Neural cell (in vitro differentiated cells): ENCODE measurements at regions not wholly inside any gene's neighbourhood (a gene's known extent, or its start where the extent isn't known, plus 50 kb on each side); places are given as distances from the start of the nearest gene placed in this dataset.

ENCODE experiments used
- H2AFZ ChIP-seq: fragments of 200-600, 300-800 bp; sonication (generic), shearing (Covaris generic); 2 replicates; pipeline ENCODE4 v1.6.0; 2014; ENCODE audit warnings: low read depth, mild to moderate bottlenecking, antibody characterized with exemption, low read length, moderate library complexity
- H3F3A ChIP-seq: fragments of 200-600 bp; shearing (Covaris generic); 2 replicates; pipeline ENCODE4 v1.6.1; 2016; ENCODE audit warnings: mild to moderate bottlenecking, moderate library complexity, mixed read lengths, antibody characterized with exemption, low read length; ENCODE audit not compliant: insufficient read depth, poor library complexity, severe bottlenecking
- H3K27ac ChIP-seq: fragments of 200-600, 300-800 bp; sonication (generic), shearing (Covaris generic); 2 replicates; pipeline ENCODE4 v1.5.1; 2014; ENCODE audit warnings: mild to moderate bottlenecking, low read length, moderate library complexity
- H3K27me3 ChIP-seq: fragments of 300-800, 200-600 bp; sonication (generic), shearing (Covaris generic); 2 replicates; pipeline ENCODE4 v1.6.0; 2014; ENCODE audit warnings: mild to moderate bottlenecking, low read depth, low read length, moderate library complexity; ENCODE audit not compliant: insufficient read depth
- H3K36me3 ChIP-seq: fragments of 300-800, 200-600 bp; sonication (generic), shearing (Covaris generic); 2 replicates; pipeline ENCODE4 v1.5.1; 2014; ENCODE audit warnings: mild to moderate bottlenecking, antibody characterized with exemption, low read length, moderate library complexity; ENCODE audit not compliant: insufficient read depth
- H3K4me2 ChIP-seq: fragments of 300-800, 200-600 bp; sonication (generic), shearing (Covaris generic); 2 replicates; pipeline ENCODE4 v1.6.0; 2014; ENCODE audit warnings: mild to moderate bottlenecking, low read length
- H3K4me3 ChIP-seq: fragments of 300-800, 200-600 bp; sonication (generic), shearing (Covaris generic); 2 replicates; pipeline ENCODE4 v1.5.1; 2014; ENCODE audit warnings: mild to moderate bottlenecking, low read length, moderate library complexity
- H3K79me2 ChIP-seq: fragments of 200-600 bp; shearing (Covaris generic); replicated peaks from 2 replicates; pipeline ENCODE4 v1.6.0; 2014; ENCODE audit warnings: mild to moderate bottlenecking, low read length, moderate library complexity; ENCODE audit not compliant: insufficient read depth
- H3K9ac ChIP-seq: fragments of 300-800, 200-600 bp; sonication (generic), shearing (Covaris generic); 2 replicates; pipeline ENCODE4 v1.6.1; 2016; ENCODE audit warnings: mild to moderate bottlenecking, low read length, mixed read lengths
- H3K9me2 ChIP-seq: fragments of 200-600 bp; shearing (Covaris generic); 2 replicates; pipeline ENCODE4 v1.6.1; 2016; ENCODE audit warnings: mild to moderate bottlenecking, low read length, mixed read lengths; ENCODE audit not compliant: insufficient read depth
- H3K9me3 ChIP-seq: fragments of 200-600, 300-800 bp; sonication (generic), shearing (Covaris generic); 2 replicates; pipeline ENCODE4 v1.6.1; 2016; ENCODE audit warnings: mild to moderate bottlenecking, mixed run types, low read length, moderate library complexity, mixed read lengths
- H4K20me1 ChIP-seq: fragments of 200-600 bp; shearing (Covaris generic); 2 replicates; pipeline ENCODE4 v1.6.1; 2016; ENCODE audit warnings: mild to moderate bottlenecking, mixed run types; ENCODE audit not compliant: insufficient read depth
- CTCF ChIP-seq: fragments of 450-650 bp; IDR thresholded peaks from 2 replicates; pipeline ENCODE4 v1.5.1; 2014; ENCODE audit warnings: antibody characterized with exemption, mild to moderate bottlenecking, moderate library complexity; ENCODE audit not compliant: poor library complexity, severe bottlenecking
- EP300 ChIP-seq: fragments of 450-650 bp; conservative IDR thresholded peaks from 2 replicates; pipeline ENCODE4 v1.6.1; 2014; ENCODE audit warnings: antibody characterized with exemption, mild to moderate bottlenecking, moderate library complexity; ENCODE audit not compliant: poor library complexity, severe bottlenecking
- EZH2 ChIP-seq: fragments of 200-600, 300-800 bp; shearing (Covaris generic), sonication (generic); IDR thresholded peaks from 2 replicates; pipeline ENCODE4 v1.6.1; 2014; ENCODE audit warnings: antibody characterized with exemption, low read length, borderline replicate concordance, mild to moderate bottlenecking; ENCODE audit not compliant: insufficient read depth, poor library complexity, severe bottlenecking
- MXI1 ChIP-seq: fragments of 450-650 bp; conservative IDR thresholded peaks from 2 replicates; pipeline ENCODE4 v1.6.1; 2014; ENCODE audit warnings: antibody characterized with exemption, mild to moderate bottlenecking; ENCODE audit not compliant: poor library complexity, severe bottlenecking
- POLR2AphosphoS5 ChIP-seq: IDR thresholded peaks from 2 replicates; pipeline ENCODE4 v1.6.1; 2012
- RAD21 ChIP-seq: fragments of 450-650 bp; conservative IDR thresholded peaks from 2 replicates; pipeline ENCODE4 v1.6.1; 2014; ENCODE audit warnings: antibody characterized with exemption, mild to moderate bottlenecking, moderate library complexity
- REST ChIP-seq: IDR thresholded peaks from 2 replicates; pipeline ENCODE4 v1.6.1; 2012; ENCODE audit warnings: borderline replicate concordance
- SMC3 ChIP-seq: fragments of 450-650 bp; conservative IDR thresholded peaks from 2 replicates; pipeline ENCODE4 v1.6.1; 2014; ENCODE audit warnings: antibody characterized with exemption, mild to moderate bottlenecking, moderate library complexity; ENCODE audit not compliant: poor library complexity
- TAF1 ChIP-seq: IDR thresholded peaks from 2 replicates; pipeline ENCODE4 v1.6.1; 2012; ENCODE audit warnings: low read depth

GRCh38 chr5:53333160-53333559, 147.3 kb upstream of the FST start:
- Histone ChIP-seq H3K9ac (no peak overlapping the region), H3K9me3 (no peaks in the 10 kb centered on the region), H4K20me1 (no peaks in the 10 kb centered on the region), H3K27me3 (no peaks in the 10 kb centered on the region), H3K27ac (no peak overlapping the region), H2AFZ (no peak overlapping the region), H3F3A (no peaks in the 10 kb centered on the region), H3K4me3 (no peak overlapping the region), H3K36me3 (no peaks in the 10 kb centered on the region), H3K9me2 (no peaks in the 10 kb centered on the region), H3K4me2 (no peak overlapping the region), H3K79me2 (no peaks in the 10 kb centered on the region)
- TF ChIP-seq TAF1 (no peak), MXI1 (no peak), POLR2AphosphoS5 (no peak), CTCF (no peak), EP300 (no peak), REST (no peak), EZH2 (no peak), SMC3 (no peak), RAD21 (no peak)

- H3K9ac ChIP-seq = no peak overlapping the region
- TF ChIP-seq MXI1 = no peak
- H2AFZ ChIP-seq = no peak overlapping the region
These were observed 145.9 kb upstream of the FST start for GRCh38 chr5:53334431-53334941.

GRCh38 chr5:53335115-53335514, 145.3 kb upstream of the FST start:
- no peaks in the 10 kb centered on the region for H3K9me2 ChIP-seq
- H3K36me3 ChIP-seq = no peaks in the 10 kb centered on the region
- H3K4me2 ChIP-seq = no peak overlapping the region
- no peaks in the 10 kb centered on the region for H3F3A ChIP-seq
- no peak overlapping the region for H3K4me3 ChIP-seq
- H3K27me3 ChIP-seq = no peaks in the 10 kb centered on the region
- no peak overlapping the region for H3K27ac ChIP-seq
- no peak overlapping the region for H3K9ac ChIP-seq
- H3K9me3 ChIP-seq = no peaks in the 10 kb centered on the region
- H3K79me2 ChIP-seq = no peaks in the 10 kb centered on the region
- H2AFZ ChIP-seq = no peak overlapping the region
- no peak for TF ChIP-seq EZH2
- TF ChIP-seq MXI1 = no peak
- no peak for TF ChIP-seq EP300
- no peak for TF ChIP-seq TAF1
- TF ChIP-seq REST = no peak
- no peak for TF ChIP-seq CTCF
- no peak for TF ChIP-seq RAD21
- no peak for TF ChIP-seq POLR2AphosphoS5
- no peak for TF ChIP-seq SMC3
- H4K20me1 ChIP-seq = no peaks in the 10 kb centered on the region

More at GRCh38 chr5:53334431-53334941, 145.9 kb upstream of the FST start:
- H3K36me3 ChIP-seq = no peaks in the 10 kb centered on the region
- no peak overlapping the region for H3K4me2 ChIP-seq
- H3K27me3 ChIP-seq = no peaks in the 10 kb centered on the region
- H4K20me1 ChIP-seq = no peaks in the 10 kb centered on the region
- H3K9me2 ChIP-seq = no peaks in the 10 kb centered on the region
- H3K4me3 ChIP-seq = no peak overlapping the region
- no peaks in the 10 kb centered on the region for H3K9me3 ChIP-seq
- no peak overlapping the region for H3K27ac ChIP-seq
- H3K79me2 ChIP-seq = no peaks in the 10 kb centered on the region
- no peaks in the 10 kb centered on the region for H3F3A ChIP-seq
